ENCODE measurements at regions not wholly inside any gene's neighbourhood (a gene's known extent, or its start where the extent isn't known, plus 50 kb on each side); places are given as distances from the start of the nearest gene placed in this dataset.
"Not testable (repeated sequence)": the region's sequence is repeated elsewhere in the genome, so short reads cannot be mapped to it uniquely, and the experiment has no call there.

- no peak overlapping the region for H3K4me3 Mint-ChIP-seq
- DNase-seq (ENCODE audit: low spot score) (no peak), ATAC-seq (no peak)
- Histone ChIP-seq H3K27me3 (ENCODE audit: insufficient read depth) (no peaks in the 10 kb centered on the region), H2AFZ (peak overlapping the region; percentile 34; the same call in 1 of the 2 replicates), H4K20me1 (replicated peaks; ENCODE audit: insufficient read depth) (no peaks in the 10 kb centered on the region), H3K4me1 (ENCODE audit: insufficient read depth) (no peaks in the 10 kb centered on the region), H3K4me2 (no peak overlapping the region), H3K9me2 (ENCODE audit: insufficient read depth) (peaks cover 12% of the 10 kb centered on the region; the same call in 1 of the 2 replicates), H3K36me3 (ENCODE audit: insufficient read depth) (no peaks in the 10 kb centered on the region), H3K4me3 (no peak overlapping the region), H3F3A (replicated peaks; ENCODE audit: low read depth) (no peaks in the 10 kb centered on the region), H3K27ac (ENCODE audit: low read depth) (no peak overlapping the region), H3K79me2 (replicated peaks; ENCODE audit: insufficient read depth) (no peaks in the 10 kb centered on the region)
- H3K9me3 Mint-ChIP-seq: peaks cover 14% of the 10 kb centered on the region
- TF ChIP-seq STAT1 (IDR thresholded peaks at IDR 0.05; ENCODE audit: unreplicated experiment): no peak
- H3K27me3 Mint-ChIP-seq (ENCODE audit: insufficient read depth, low read depth, poor library complexity): peaks cover 1% of the 10 kb centered on the region
- H3K36me3 Mint-ChIP-seq (ENCODE audit: low read depth): peaks cover 17% of the 10 kb centered on the region
- H3K27ac Mint-ChIP-seq: no peak overlapping the region
- H3K4me1 Mint-ChIP-seq: peaks cover 3% of the 10 kb centered on the region; the same call in 1 of the 3 replicates
These were observed 179.2 kb upstream of the ZNF521 start for GRCh38 chr18:25531207-25531606.

GRCh38 chr18:25525789-25526188 lies 173.8 kb upstream of the ZNF521 start:
- H2AFZ ChIP-seq; H3K27ac Mint-ChIP-seq; ATAC-seq; H3K4me2 ChIP-seq; H3F3A ChIP-seq (replicated peaks; ENCODE audit: low read depth); H3K36me3 ChIP-seq (ENCODE audit: insufficient read depth); H3K4me1 ChIP-seq (ENCODE audit: insufficient read depth); H3K9me2 ChIP-seq (ENCODE audit: insufficient read depth); H3K27me3 ChIP-seq (ENCODE audit: insufficient read depth); H3K4me1 Mint-ChIP-seq; H3K27ac ChIP-seq (ENCODE audit: low read depth); H3K4me3 Mint-ChIP-seq; DNase-seq (ENCODE audit: low spot score); H3K9me3 Mint-ChIP-seq; H3K79me2 ChIP-seq (replicated peaks; ENCODE audit: insufficient read depth); H3K27me3 Mint-ChIP-seq (ENCODE audit: insufficient read depth, low read depth, poor library complexity); H4K20me1 ChIP-seq (replicated peaks; ENCODE audit: insufficient read depth); H3K36me3 Mint-ChIP-seq (ENCODE audit: low read depth); H3K4me3 ChIP-seq: not testable (repeated sequence)

GRCh38 chr18:25518716-25519053 lies 166.7 kb upstream of the ZNF521 start:
- no peaks in the 10 kb centered on the region for H3K9me3 Mint-ChIP-seq
- no peaks in the 10 kb centered on the region for H3K27me3 ChIP-seq (ENCODE audit: insufficient read depth)
- H3K79me2 ChIP-seq (replicated peaks; ENCODE audit: insufficient read depth): no peaks in the 10 kb centered on the region
- no peak overlapping the region for H3K4me2 ChIP-seq
- H3K4me1 ChIP-seq (ENCODE audit: insufficient read depth): no peaks in the 10 kb centered on the region
- H3K27ac Mint-ChIP-seq: no peak overlapping the region
- no peaks in the 10 kb centered on the region for H3F3A ChIP-seq (replicated peaks; ENCODE audit: low read depth)
- no peak overlapping the region for H3K4me3 ChIP-seq
- no peak overlapping the region for H3K4me3 Mint-ChIP-seq
- DNase-seq (ENCODE audit: low spot score): no peak
- H4K20me1 ChIP-seq (replicated peaks; ENCODE audit: insufficient read depth): no peaks in the 10 kb centered on the region
- H3K4me1 Mint-ChIP-seq: peaks cover 2% of the 10 kb centered on the region; the same call in 1 of the 3 replicates
- H3K9me2 ChIP-seq (ENCODE audit: insufficient read depth): peaks cover 9% of the 10 kb centered on the region; the same call in 1 of the 2 replicates
- H2AFZ ChIP-seq: no peak overlapping the region
- H3K27me3 Mint-ChIP-seq (ENCODE audit: insufficient read depth, low read depth, poor library complexity): peaks cover 2% of the 10 kb centered on the region
- ATAC-seq: no peak
- H3K36me3 Mint-ChIP-seq (ENCODE audit: low read depth): no peaks in the 10 kb centered on the region
- H3K36me3 ChIP-seq (ENCODE audit: insufficient read depth): no peaks in the 10 kb centered on the region
- H3K27ac ChIP-seq (ENCODE audit: low read depth): no peak overlapping the region
- no peak for TF ChIP-seq NANOG (IDR thresholded peaks at IDR 0.05; ENCODE audit: borderline replicate concordance)
- TF ChIP-seq JUNB (IDR thresholded peaks at IDR 0.05; ENCODE audit: unreplicated experiment): no peak
- no peak for TF ChIP-seq POLR2AphosphoS5 (IDR thresholded peaks at IDR 0.05; ENCODE audit: low read depth)
- TF ChIP-seq EZH2 (IDR thresholded peaks at IDR 0.05; ENCODE audit: low read depth, unreplicated experiment): no peak
- no peak for TF ChIP-seq ETS1 (IDR thresholded peaks at IDR 0.05)
- TF ChIP-seq REST (IDR thresholded peaks at IDR 0.05; ENCODE audit: unreplicated experiment): no peak

Measured in GM23338 (cell line).